HG03095 (cell line): ENCODE measurements at regions not wholly inside any gene's neighbourhood (a gene's known extent, or its start where the extent isn't known, plus 50 kb on each side); places are given as distances from the start of the nearest gene placed in this dataset.

Experiments
- ATAC-seq: cut with Tn5 transposase; IDR thresholded peaks from one replicate; pipeline ENCODE4 v1.9.1; 2021; ENCODE audit warnings: moderate library complexity; ENCODE audit not compliant: unreplicated experiment

DNA sequence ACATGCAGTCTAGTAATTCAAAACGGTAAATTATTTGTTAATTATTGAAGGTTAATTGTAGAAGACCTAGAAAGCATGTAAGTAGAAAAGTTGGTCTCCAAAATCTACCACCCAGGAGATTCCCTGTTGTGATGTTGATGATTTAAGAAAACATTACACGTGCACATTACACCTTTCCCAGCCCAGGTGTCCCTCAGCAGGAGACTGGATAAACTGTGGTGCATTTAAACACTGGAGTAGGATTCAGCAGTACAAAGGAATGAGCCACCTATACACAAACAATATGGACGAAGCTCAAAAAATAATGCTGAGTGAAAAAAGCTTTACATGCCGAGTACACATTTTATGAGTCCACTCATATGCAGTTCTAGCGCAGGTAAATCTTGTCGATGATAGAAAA lies 109.0 kb upstream of the STARD3NL start:
- no peak for ATAC-seq

DNA sequence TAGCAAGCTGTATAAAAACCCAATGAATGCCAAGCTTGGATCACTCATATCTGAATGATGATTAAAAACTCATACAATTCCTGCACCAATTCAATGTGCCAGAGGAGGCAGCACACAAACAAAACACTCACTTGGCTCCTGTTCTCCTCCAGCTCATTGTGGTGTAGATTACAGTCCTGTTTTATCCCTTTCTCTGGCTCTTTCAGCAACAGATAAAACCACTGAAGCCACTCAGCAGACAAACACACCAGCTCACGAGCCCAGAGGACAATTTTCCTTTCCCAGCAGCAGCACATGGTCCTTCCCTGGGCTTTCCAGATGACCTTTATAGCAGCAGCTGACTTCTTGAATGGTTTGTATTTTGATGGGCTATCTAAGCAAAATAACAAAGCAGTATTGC lies 107.3 kb upstream of the STARD3NL start:
- no peak for ATAC-seq

DNA sequence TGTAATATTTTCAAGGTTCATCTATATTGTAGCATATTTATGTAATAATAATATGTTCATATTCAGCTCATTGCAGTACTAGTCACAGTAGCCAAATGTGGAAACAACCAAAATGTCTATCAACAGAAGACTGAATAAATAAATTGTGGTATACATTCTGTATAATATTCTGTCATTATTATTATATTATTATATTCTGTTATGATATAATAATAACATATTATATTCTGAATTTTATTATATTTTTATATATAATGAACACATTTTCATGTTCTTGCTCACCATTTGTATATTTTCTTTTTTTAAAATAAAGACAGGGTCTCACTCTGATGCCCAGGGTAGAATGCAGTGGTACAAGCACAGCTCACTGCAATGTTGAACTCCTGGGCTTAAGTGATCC lies 91.2 kb upstream of the STARD3NL start:
- no peak for ATAC-seq

GRCh38 chr7:38102507-38102906 lies 75.5 kb upstream of the STARD3NL start:
- ATAC-seq: no peak

- no peak for ATAC-seq
Measured at GRCh38 chr7:38105874-38106483, 72.1 kb upstream of the STARD3NL start.

DNA sequence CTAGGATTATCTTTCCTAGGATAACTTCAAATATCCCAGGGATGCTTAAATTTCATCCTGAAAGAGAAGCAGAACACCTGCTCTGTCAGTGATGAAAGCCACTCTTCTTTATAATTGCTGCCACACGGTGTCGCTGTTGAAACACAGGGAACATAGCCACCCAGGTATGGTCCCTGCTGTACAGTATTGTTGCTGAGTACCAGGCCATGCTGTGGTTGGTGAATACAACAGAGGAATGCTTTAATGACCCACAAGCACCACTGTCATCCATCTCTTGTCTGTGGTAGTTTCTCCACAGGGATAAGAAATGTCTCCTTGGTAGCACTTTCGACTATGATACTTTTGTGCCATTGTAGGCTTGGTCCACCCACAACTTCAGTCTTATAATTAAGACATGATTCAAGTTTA lies 70.6 kb upstream of the STARD3NL start:
- peak; percentile 58 for ATAC-seq

DNA sequence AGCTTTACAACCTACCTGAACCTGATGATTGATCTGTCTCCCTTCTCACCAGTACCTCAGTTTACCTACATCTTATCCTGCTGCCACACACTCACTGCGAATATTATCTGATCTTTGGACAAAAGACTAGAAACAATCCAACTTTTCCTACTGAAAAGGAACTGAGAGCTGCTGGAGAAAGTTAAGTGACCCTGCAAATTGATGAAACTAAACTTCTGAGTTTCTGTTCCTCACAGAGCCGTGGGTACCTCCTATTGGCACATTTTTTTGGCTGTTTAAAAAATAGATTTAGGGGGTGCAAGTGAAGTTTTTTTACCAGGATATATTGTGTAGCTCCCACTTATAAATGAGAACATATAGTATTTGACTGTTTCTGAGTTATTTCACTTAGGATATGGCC lies 66.0 kb upstream of the STARD3NL start:
- ATAC-seq: no peak

GRCh38 chr7:38120076-38120475 lies 58.0 kb upstream of the STARD3NL start:
- no peak for ATAC-seq

GRCh38 chr7:38122501-38122900 lies 55.5 kb upstream of the STARD3NL start:
- no peak for ATAC-seq

DNA sequence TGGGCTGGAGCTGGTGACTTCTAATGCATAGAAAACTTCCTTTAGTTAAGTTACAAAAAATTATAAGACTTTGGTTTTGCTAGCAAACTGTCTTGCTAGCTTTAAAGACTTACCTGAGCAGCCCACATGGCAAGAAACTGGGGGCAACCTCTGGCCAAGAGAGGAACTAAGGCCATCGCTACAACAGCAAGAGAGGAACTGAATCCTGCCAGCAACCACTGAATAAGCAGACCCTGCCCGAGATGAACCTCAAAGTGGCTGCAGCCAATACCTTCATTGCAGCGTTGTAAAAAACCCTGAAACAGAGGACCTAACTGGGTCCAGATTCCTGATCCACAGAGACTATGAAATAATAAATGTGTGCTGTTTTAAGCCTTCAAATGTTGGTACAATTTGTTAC lies 54.6 kb upstream of the STARD3NL start:
- no peak for ATAC-seq

GRCh38 chr7:38127216-38128207 lies 50.5 kb upstream of the STARD3NL start:
- ATAC-seq: no peak
